ENCODE measurements at regions not wholly inside any gene's neighbourhood (a gene's known extent, or its start where the extent isn't known, plus 50 kb on each side); places are given as distances from the start of the nearest gene placed in this dataset.

GRCh38 chr14:101398011-101398410 lies 163.3 kb upstream of the DIO3 start:
- no peak for ATAC-seq
- Histone ChIP-seq H3K36me3 (no peaks in the 10 kb centered on the region), H3K9me3 (no peaks in the 10 kb centered on the region), H3K4me3 (no peak overlapping the region), H3K4me1 (peaks cover 0 to 4% of the 10 kb centered on the region in 2 donors), H3K27me3 (peaks cover 0 to 43% of the 10 kb centered on the region in 2 donors), H3K27ac (no peak overlapping the region)
- TF ChIP-seq CTCF (IDR thresholded peaks at IDR 0.05), result no peak
- DNase-seq, result no peak
- intact Hi-C loops (cut with DNase I), result no loop called here

DNA sequence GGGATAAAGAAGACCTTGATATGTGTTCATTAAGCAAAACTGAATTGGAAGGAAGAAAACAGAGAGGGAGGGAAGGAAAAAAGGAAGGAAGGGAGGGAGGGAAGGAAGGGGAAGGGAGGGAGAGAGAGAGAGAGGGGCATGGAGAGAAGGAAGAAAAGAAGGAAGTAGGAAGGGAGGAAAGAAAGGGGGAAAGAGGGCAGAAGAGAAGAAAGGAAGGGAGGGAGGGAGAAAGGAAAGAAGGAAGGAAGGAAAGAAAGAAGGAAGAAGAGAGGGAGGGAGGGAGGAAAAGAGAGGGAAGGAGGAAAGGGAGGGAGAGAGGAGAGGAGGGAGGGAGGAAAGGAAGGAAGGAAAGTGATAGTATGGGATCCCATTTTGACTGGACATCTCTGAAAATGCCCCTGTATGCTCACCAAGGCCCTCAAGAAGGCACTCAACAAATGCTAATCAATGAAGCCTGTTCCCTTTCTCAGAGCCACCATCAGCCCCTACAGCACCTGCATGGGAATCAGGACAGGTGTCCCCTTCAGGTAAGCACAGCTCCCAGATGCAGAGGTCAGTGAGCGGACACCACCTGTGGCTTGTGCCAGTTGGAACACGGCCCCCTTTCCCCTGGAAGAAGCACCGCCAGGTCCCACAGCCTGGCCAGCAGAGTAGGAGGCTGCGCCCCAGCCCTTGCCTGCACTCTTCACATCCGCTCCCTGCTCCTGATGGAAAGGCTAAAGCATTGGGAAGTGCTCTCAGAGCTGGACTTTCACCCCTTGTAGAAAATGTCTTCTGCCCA lies 161.4 kb upstream of the DIO3 start:
- DNase-seq, result no peak
- Histone ChIP-seq H3K4me3 (no peak overlapping the region), H3K27me3 (peaks cover 0 to 41% of the 10 kb centered on the region in 2 donors), H3K9me3 (no peaks in the 10 kb centered on the region), H3K27ac (no peak overlapping the region), H3K4me1 (peaks cover 0 to 4% of the 10 kb centered on the region in 2 donors), H3K36me3 (no peaks in the 10 kb centered on the region)
- intact Hi-C loops (cut with DNase I), result no loop called here
- no peak for TF ChIP-seq CTCF (IDR thresholded peaks at IDR 0.05)
- ATAC-seq, result no peak

DNA sequence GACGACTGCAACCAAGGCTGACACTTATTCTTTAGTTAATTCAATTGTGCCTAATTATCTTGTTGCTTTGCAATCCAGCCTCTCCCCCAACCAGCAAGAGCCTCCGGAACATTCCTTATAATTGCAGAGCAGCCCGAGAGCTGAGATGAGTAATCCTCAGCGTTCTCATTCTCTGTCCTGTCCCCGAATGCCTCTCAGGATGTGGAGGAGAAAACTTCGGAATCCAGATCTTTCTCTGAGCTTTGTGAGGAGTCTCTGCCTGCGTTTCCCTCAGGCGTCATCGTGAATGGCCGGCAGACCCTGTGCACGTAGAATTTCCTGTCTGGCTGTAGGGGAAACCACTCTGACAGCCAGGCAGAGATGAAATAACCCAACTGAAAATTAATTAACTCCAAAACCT lies 160.5 kb upstream of the DIO3 start:
- H3K4me3 ChIP-seq, result no peak overlapping the region
- ATAC-seq (peak; percentile 49), DNase-seq (no peak)
- H3K36me3 ChIP-seq, result no peaks in the 10 kb centered on the region
- H3K9me3 ChIP-seq, result no peaks in the 10 kb centered on the region
- TF ChIP-seq CTCF (IDR thresholded peaks at IDR 0.05), result no peak
- peaks cover 0 to 41% of the 10 kb centered on the region in 2 donors for H3K27me3 ChIP-seq
- H3K4me1 ChIP-seq, result peaks cover 0 to 4% of the 10 kb centered on the region in 2 donors
- no peak overlapping the region for H3K27ac ChIP-seq
- intact Hi-C loops (cut with DNase I), result no loop called here

DNA sequence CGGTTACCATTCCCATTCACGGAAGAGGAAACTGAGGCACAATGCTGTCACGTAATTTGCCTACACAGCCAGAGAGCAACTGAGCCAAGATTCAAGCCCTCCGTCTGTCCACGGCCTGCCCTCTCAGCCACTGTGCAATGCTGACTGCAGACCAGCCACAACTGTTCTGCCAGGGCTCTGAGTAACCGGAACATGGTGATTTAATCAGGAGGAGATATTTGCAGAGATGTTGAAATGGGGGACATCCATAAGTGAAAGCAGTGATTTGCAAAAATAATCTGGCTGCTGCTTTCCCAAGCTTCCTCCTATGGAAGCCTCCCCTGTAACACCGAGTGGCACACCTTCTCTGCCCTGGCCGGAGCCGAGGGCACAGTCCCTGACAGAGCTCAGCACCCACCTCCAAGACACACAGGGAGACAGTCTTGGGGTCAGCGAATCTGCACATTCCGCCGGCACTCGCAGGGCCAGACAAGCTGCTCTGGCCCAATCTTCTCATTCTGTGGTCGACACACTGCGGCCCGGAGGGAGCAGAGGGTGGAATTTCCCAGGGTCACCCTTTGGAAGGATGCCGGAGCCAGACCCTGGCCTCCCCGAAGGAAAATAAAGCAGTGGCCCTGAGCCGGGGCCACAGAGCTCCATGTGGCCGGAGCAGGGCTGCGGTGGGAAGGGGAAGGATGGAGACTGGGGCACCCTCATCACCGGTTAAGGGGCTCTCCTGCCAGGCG lies 158.2 kb upstream of the DIO3 start:
- Histone ChIP-seq H3K36me3 (no peaks in the 10 kb centered on the region), H3K27me3 (peaks cover 0 to 54% of the 10 kb centered on the region in 2 donors), H3K9me3 (no peaks in the 10 kb centered on the region), H3K4me1 (peaks cover 0 to 6% of the 10 kb centered on the region in 2 donors), H3K4me3 (no peak overlapping the region), H3K27ac (peak overlapping the region in 1 of 2 donors; percentile 23)
- no peak for TF ChIP-seq CTCF (IDR thresholded peaks at IDR 0.05)
- peak; percentile 14 for ATAC-seq
- intact Hi-C loops (cut with DNase I), result no loop called here
- DNase-seq, result no peak

- no peaks in the 10 kb centered on the region for H3K36me3 ChIP-seq
- H3K27me3 ChIP-seq, result peaks cover 0 to 48% of the 10 kb centered on the region in 2 donors
- no peak for ATAC-seq
- no peak overlapping the region for H3K27ac ChIP-seq
- no peak for DNase-seq
- TF ChIP-seq CTCF (IDR thresholded peaks at IDR 0.05), result no peak
- H3K4me3 ChIP-seq, result no peak overlapping the region
- intact Hi-C loops (cut with DNase I), result no loop called here
- H3K9me3 ChIP-seq, result no peaks in the 10 kb centered on the region
- peaks cover 0 to 11% of the 10 kb centered on the region in 2 donors for H3K4me1 ChIP-seq
Measured at GRCh38 chr14:101404426-101405170, 156.7 kb upstream of the DIO3 start.

All from left lung (tissue), 4 donors.